ENCODE measurements at regions not wholly inside any gene's neighbourhood (a gene's known extent, or its start where the extent isn't known, plus 50 kb on each side); places are given as distances from the start of the nearest gene placed in this dataset.

- TF ChIP-seq EZH2 (IDR thresholded peaks at IDR 0.05; ENCODE audit: borderline replicate concordance, low read depth, low read length, poor library complexity, severe bottlenecking) (no peak), CTCF (conservative IDR thresholded peaks at IDR 0.05; ENCODE audit: low read depth, low read length) (no peak)
Observed at GRCh38 chr4:124965497-124965891, 253.0 kb upstream of the ANKRD50 start.

All from A673 (cell line).